SK-N-MC (cell line): ENCODE measurements at regions not wholly inside any gene's neighbourhood (a gene's known extent, or its start where the extent isn't known, plus 50 kb on each side); places are given as distances from the start of the nearest gene placed in this dataset.

Experiments used
- EZH2 ChIP-seq: fragments of 200-600 bp; sonication (generic); IDR thresholded peaks from one replicate; pipeline ENCODE4 v1.6.1; 2017; ENCODE audit warnings: antibody characterized with exemption
- POLR2AphosphoS5 ChIP-seq: IDR thresholded peaks from 2 replicates; pipeline ENCODE4 v1.6.1; 2012; ENCODE audit warnings: mild to moderate bottlenecking, low read depth, low read length, borderline replicate concordance

- TF ChIP-seq POLR2AphosphoS5: no peak
- no peak for TF ChIP-seq EZH2
Observed at GRCh38 chr9:18371621-18372020, 102.3 kb upstream of the ADAMTSL1 start.
